ENCODE measurements at regions not wholly inside any gene's neighbourhood (a gene's known extent, or its start where the extent isn't known, plus 50 kb on each side); places are given as distances from the start of the nearest gene placed in this dataset.

DNA sequence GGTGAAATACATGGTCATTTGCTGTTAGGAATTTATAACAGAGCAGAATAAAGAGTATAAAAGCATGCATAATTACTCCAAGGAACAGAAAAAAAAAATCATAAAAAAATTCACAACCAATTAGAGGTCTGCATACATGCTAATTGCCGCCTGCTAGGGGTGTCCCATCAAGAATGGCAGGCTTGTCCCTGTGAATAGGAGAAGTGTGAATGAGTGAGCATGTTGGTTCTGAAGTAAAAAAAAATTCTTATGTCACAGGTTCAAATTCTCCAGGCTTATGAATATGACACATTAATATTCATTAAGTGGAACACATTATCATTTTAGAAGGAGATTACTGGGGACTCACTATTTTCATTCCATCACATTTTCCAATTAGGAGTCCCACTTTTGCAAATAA, 822.7 kb downstream of the NTRK3 start:
- TF ChIP-seq, protein P1, sequence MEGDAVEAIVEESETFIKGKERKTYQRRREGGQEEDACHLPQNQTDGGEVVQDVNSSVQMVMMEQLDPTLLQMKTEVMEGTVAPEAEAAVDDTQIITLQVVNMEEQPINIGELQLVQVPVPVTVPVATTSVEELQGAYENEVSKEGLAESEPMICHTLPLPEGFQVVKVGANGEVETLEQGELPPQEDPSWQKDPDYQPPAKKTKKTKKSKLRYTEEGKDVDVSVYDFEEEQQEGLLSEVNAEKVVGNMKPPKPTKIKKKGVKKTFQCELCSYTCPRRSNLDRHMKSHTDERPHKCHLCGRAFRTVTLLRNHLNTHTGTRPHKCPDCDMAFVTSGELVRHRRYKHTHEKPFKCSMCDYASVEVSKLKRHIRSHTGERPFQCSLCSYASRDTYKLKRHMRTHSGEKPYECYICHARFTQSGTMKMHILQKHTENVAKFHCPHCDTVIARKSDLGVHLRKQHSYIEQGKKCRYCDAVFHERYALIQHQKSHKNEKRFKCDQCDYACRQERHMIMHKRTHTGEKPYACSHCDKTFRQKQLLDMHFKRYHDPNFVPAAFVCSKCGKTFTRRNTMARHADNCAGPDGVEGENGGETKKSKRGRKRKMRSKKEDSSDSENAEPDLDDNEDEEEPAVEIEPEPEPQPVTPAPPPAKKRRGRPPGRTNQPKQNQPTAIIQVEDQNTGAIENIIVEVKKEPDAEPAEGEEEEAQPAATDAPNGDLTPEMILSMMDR (CRISPR knock-in tag; IDR thresholded peaks at IDR 0.05) = no peak
- TF ChIP-seq, protein P2, sequence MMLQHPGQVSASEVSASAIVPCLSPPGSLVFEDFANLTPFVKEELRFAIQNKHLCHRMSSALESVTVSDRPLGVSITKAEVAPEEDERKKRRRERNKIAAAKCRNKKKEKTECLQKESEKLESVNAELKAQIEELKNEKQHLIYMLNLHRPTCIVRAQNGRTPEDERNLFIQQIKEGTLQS (CRISPR knock-in tag; IDR thresholded peaks at IDR 0.05) = no peak
- no peak for TF ChIP-seq ESRRA (CRISPR knock-in tag; IDR thresholded peaks at IDR 0.05; ENCODE audit: low read depth)

Measured in HepG2 (cell line).